ENCODE measurements at regions not wholly inside any gene's neighbourhood (a gene's known extent, or its start where the extent isn't known, plus 50 kb on each side); places are given as distances from the start of the nearest gene placed in this dataset.

- no peak for TF ChIP-seq CTCF (IDR thresholded peaks at IDR 0.05; ENCODE audit: insufficient read depth, low read length)
- no peak for TF ChIP-seq REST (IDR thresholded peaks at IDR 0.05; ENCODE audit: insufficient replicate concordance, low read depth)
- TF ChIP-seq GABPA (IDR thresholded peaks at IDR 0.05; ENCODE audit: low read depth): no peak
- TF ChIP-seq SPI1 (IDR thresholded peaks at IDR 0.05; ENCODE audit: borderline replicate concordance, low read depth): no peak
Measured at GRCh38 chr9:95666096-95666784, 149.5 kb upstream of the PTCH1 start.

Measured in HL-60 (cell line).